ENCODE measurements at regions not wholly inside any gene's neighbourhood (a gene's known extent, or its start where the extent isn't known, plus 50 kb on each side); places are given as distances from the start of the nearest gene placed in this dataset.

- peak; percentile 24 for DNase-seq
- H3K79me2 ChIP-seq (ENCODE audit: insufficient read depth, low read length): no peaks in the 10 kb centered on the region
- H2AFZ ChIP-seq (ENCODE audit: low read depth, low read length): no peak overlapping the region
- H3K4me3 ChIP-seq (ENCODE audit: low read depth in 1 of 2, low read length in 2 of 2): no peak overlapping the region
- no peaks in the 10 kb centered on the region for H3K27me3 ChIP-seq (ENCODE audit: insufficient read depth, low read length, poor library complexity)
- no peak overlapping the region for H3K4me2 ChIP-seq (ENCODE audit: insufficient read depth, low read length)
- H3K36me3 ChIP-seq (ENCODE audit: insufficient read depth, low read length): no peaks in the 10 kb centered on the region
- H3K4me1 ChIP-seq (ENCODE audit: insufficient read depth, low read length): no peaks in the 10 kb centered on the region
- no peak for ATAC-seq (ENCODE audit: insufficient read depth, low read depth)
- H3K9me3 ChIP-seq (ENCODE audit: insufficient read depth, low read length, severe bottlenecking): no peaks in the 10 kb centered on the region
- no peak overlapping the region for H3K27ac ChIP-seq (ENCODE audit: low read length)
- no peak overlapping the region for H3K9ac ChIP-seq (ENCODE audit: low read depth, low read length)
- TF ChIP-seq EZH2 (IDR thresholded peaks at IDR 0.05; ENCODE audit: borderline replicate concordance, low read depth, low read length, severe bottlenecking) (no peak), CTCF (IDR thresholded peaks at IDR 0.05; ENCODE audit: borderline replicate concordance, extremely low read depth, low read length, poor library complexity, severe bottlenecking) (peak; percentile 70)
- no peaks in the 10 kb centered on the region for H4K20me1 ChIP-seq (ENCODE audit: insufficient read depth, low read length)
These were observed 327.0 kb downstream of the BMP2 start for GRCh38 chr20:7094438-7094997.

- H4K20me1 ChIP-seq (ENCODE audit: insufficient read depth, low read length): no peaks in the 10 kb centered on the region
- no peak overlapping the region for H3K4me3 ChIP-seq (ENCODE audit: low read depth in 1 of 2, low read length in 2 of 2)
- H3K4me2 ChIP-seq (ENCODE audit: insufficient read depth, low read length): no peak overlapping the region
- TF ChIP-seq EZH2 (IDR thresholded peaks at IDR 0.05; ENCODE audit: borderline replicate concordance, low read depth, low read length, severe bottlenecking): no peak
- no peak for TF ChIP-seq CTCF (IDR thresholded peaks at IDR 0.05; ENCODE audit: borderline replicate concordance, extremely low read depth, low read length, poor library complexity, severe bottlenecking)
- H3K4me1 ChIP-seq (ENCODE audit: insufficient read depth, low read length): no peaks in the 10 kb centered on the region
- no peak for ATAC-seq (ENCODE audit: insufficient read depth, low read depth)
- no peak overlapping the region for H3K27ac ChIP-seq (ENCODE audit: low read length)
- no peaks in the 10 kb centered on the region for H3K27me3 ChIP-seq (ENCODE audit: insufficient read depth, low read length, poor library complexity)
- no peak overlapping the region for H3K9ac ChIP-seq (ENCODE audit: low read depth, low read length)
- no peaks in the 10 kb centered on the region for H3K9me3 ChIP-seq (ENCODE audit: insufficient read depth, low read length, severe bottlenecking)
- H3K36me3 ChIP-seq (ENCODE audit: insufficient read depth, low read length): no peaks in the 10 kb centered on the region
- H2AFZ ChIP-seq (ENCODE audit: low read depth, low read length): no peak overlapping the region
- no peak for DNase-seq
- no peaks in the 10 kb centered on the region for H3K79me2 ChIP-seq (ENCODE audit: insufficient read depth, low read length)
These were observed 339.4 kb downstream of the BMP2 start for GRCh38 chr20:7106910-7107309.

GRCh38 chr20:7108929-7109328 lies 341.4 kb downstream of the BMP2 start:
- H3K27ac ChIP-seq (ENCODE audit: low read length): no peak overlapping the region
- H3K79me2 ChIP-seq (ENCODE audit: insufficient read depth, low read length): no peaks in the 10 kb centered on the region
- H4K20me1 ChIP-seq (ENCODE audit: insufficient read depth, low read length): no peaks in the 10 kb centered on the region
- no peak for DNase-seq
- H3K36me3 ChIP-seq (ENCODE audit: insufficient read depth, low read length): no peaks in the 10 kb centered on the region
- H3K9ac ChIP-seq (ENCODE audit: low read depth, low read length): no peak overlapping the region
- no peak overlapping the region for H3K4me2 ChIP-seq (ENCODE audit: insufficient read depth, low read length)
- no peaks in the 10 kb centered on the region for H3K9me3 ChIP-seq (ENCODE audit: insufficient read depth, low read length, severe bottlenecking)
- no peaks in the 10 kb centered on the region for H3K4me1 ChIP-seq (ENCODE audit: insufficient read depth, low read length)
- H3K4me3 ChIP-seq (ENCODE audit: low read depth in 1 of 2, low read length in 2 of 2): no peak overlapping the region
- no peak for TF ChIP-seq CTCF (IDR thresholded peaks at IDR 0.05; ENCODE audit: borderline replicate concordance, extremely low read depth, low read length, poor library complexity, severe bottlenecking)
- no peak for TF ChIP-seq EZH2 (IDR thresholded peaks at IDR 0.05; ENCODE audit: borderline replicate concordance, low read depth, low read length, severe bottlenecking)
- no peak for ATAC-seq (ENCODE audit: insufficient read depth, low read depth)
- H2AFZ ChIP-seq (ENCODE audit: low read depth, low read length): no peak overlapping the region
- no peaks in the 10 kb centered on the region for H3K27me3 ChIP-seq (ENCODE audit: insufficient read depth, low read length, poor library complexity)

Data from DND-41 (cell line).